Hepatocyte (in vitro differentiated cells): ENCODE measurements at regions not wholly inside any gene's neighbourhood (a gene's known extent, or its start where the extent isn't known, plus 50 kb on each side); places are given as distances from the start of the nearest gene placed in this dataset.
"Not testable (repeated sequence)": the region's sequence is repeated elsewhere in the genome, so short reads cannot be mapped to it uniquely, and the experiment has no call there.

Source experiments
- CTCF ChIP-seq: fragments of 200-600 bp; sonication (generic); IDR thresholded peaks from 2 replicates; pipeline ENCODE4 v1.5.1; 2016; ENCODE audit warnings: antibody characterized with exemption, mild to moderate bottlenecking; ENCODE audit not compliant: poor library complexity
- EZH2 ChIP-seq: fragments of 200-600 bp; sonication (generic); IDR thresholded peaks from 2 replicates; pipeline ENCODE4 v1.6.1; 2016; ENCODE audit warnings: antibody characterized with exemption, mild to moderate bottlenecking, borderline replicate concordance
- EZH2phosphoT487 ChIP-seq: fragments of 200-600 bp; sonication (generic); IDR thresholded peaks from one replicate; pipeline ENCODE4 v1.6.1; 2018; ENCODE audit warnings: antibody characterized with exemption, mild to moderate bottlenecking, low read depth, moderate library complexity; ENCODE audit not compliant: unreplicated experiment, severe bottlenecking

GRCh38 chr4:38483628-38484027 lies 180.4 kb upstream of the KLF3 start:
- TF ChIP-seq CTCF, EZH2, EZH2phosphoT487: not testable (repeated sequence)
